ENCODE measurements at regions not wholly inside any gene's neighbourhood (a gene's known extent, or its start where the extent isn't known, plus 50 kb on each side); places are given as distances from the start of the nearest gene placed in this dataset.

DNA sequence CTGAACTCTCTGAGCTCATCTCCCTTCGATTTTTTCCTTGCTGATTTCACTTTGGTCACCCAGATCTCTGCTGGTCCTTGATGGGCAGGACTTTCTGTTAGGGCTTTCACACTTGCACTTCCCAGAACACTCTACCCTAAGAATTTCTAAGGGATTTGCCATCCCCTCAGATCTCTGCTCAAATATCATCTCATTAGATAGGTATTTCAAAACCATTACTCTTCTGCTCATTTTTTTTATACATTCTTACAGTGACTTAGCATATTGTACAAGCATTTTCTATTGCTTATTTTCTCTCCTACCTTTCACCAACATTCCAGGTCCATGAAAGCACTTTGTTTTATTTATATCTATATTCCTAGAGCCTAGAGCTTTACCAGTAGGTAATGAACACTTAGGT lies 913.3 kb downstream of the PDHA2 start:
- no peaks in the 10 kb centered on the region for H3K9me2 ChIP-seq (replicated peaks; ENCODE audit: insufficient read depth)

DNA sequence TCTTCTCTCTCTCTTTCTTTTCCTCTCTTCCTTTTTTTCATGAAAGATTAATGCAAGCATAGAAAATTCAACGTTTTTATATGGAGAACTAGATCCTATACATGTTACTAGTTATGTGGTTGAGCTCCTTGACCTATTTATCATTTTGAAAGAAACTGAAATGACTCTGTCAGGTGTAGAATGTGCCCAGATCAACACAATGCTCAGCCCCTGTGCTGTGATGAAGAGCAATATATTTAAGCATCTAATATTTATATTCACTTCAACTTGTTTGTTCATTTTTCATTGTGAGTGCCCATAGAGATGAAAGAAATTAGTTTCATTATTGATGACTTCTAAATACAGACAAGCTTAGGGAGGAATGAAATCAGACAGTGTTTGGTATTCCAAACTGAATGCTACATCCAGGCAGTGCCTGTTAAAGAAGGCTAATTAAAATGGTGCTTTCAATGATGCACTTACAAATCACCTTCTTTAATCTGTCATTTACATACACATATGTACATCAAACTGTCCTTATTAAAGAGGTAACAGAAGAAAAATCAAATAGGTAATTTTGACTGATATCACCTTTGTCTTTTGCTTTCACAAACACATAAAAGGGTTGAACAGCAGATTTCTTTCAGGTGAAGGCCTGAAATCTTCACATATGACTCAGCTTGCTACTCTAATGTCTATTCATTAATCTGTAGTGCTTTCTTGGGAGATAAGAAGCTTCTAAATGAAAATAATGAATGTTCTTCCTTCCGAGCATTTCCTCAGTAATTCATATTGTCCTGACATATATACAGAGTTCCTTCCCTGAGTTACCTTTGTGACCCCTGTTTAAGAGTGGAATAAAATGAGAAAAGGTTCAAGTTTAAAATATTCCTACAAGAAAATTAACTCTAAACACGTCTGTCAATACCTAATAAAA lies 915.9 kb downstream of the PDHA2 start:
- TF ChIP-seq, protein P1, sequence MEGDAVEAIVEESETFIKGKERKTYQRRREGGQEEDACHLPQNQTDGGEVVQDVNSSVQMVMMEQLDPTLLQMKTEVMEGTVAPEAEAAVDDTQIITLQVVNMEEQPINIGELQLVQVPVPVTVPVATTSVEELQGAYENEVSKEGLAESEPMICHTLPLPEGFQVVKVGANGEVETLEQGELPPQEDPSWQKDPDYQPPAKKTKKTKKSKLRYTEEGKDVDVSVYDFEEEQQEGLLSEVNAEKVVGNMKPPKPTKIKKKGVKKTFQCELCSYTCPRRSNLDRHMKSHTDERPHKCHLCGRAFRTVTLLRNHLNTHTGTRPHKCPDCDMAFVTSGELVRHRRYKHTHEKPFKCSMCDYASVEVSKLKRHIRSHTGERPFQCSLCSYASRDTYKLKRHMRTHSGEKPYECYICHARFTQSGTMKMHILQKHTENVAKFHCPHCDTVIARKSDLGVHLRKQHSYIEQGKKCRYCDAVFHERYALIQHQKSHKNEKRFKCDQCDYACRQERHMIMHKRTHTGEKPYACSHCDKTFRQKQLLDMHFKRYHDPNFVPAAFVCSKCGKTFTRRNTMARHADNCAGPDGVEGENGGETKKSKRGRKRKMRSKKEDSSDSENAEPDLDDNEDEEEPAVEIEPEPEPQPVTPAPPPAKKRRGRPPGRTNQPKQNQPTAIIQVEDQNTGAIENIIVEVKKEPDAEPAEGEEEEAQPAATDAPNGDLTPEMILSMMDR (IDR thresholded peaks at IDR 0.05; ENCODE audit: poor library complexity): no peak
- DNase-seq (ENCODE audit: low spot score): no peak
- Histone ChIP-seq H3K9me2 (replicated peaks; ENCODE audit: insufficient read depth) (no peaks in the 10 kb centered on the region), H3K36me3 (replicated peaks; ENCODE audit: insufficient read depth, low read depth) (no peaks in the 10 kb centered on the region), H3K79me2 (no peaks in the 10 kb centered on the region), H3K4me2 (no peak overlapping the region), H3K27ac (no peak overlapping the region), H3K27me3 (no peaks in the 10 kb centered on the region), H4K20me1 (ENCODE audit: insufficient read depth, poor library complexity, severe bottlenecking) (no peaks in the 10 kb centered on the region), H2AFZ (no peak overlapping the region), H3K4me1 (ENCODE audit: insufficient read depth) (no peaks in the 10 kb centered on the region), H3K9me3 (ENCODE audit: low read depth) (no peaks in the 10 kb centered on the region), H3K4me3 (no peak overlapping the region)
- WGBS (ENCODE audit: low lambda C conversion rate, missing lambda C conversion rate): 56% methylated on average over 3 of the region's 3 CpGs

More for the DNA sequence above, 913.3 kb downstream of the PDHA2 start:
- H3K4me2 ChIP-seq: no peak overlapping the region
- no peaks in the 10 kb centered on the region for H3K4me1 ChIP-seq (ENCODE audit: insufficient read depth)
- H3K36me3 ChIP-seq (replicated peaks; ENCODE audit: insufficient read depth, low read depth): no peaks in the 10 kb centered on the region
- TF ChIP-seq EZH2phosphoT487 (IDR thresholded peaks at IDR 0.05; ENCODE audit: low read depth, severe bottlenecking, unreplicated experiment) (no peak), EZH2 (IDR thresholded peaks at IDR 0.05; ENCODE audit: borderline replicate concordance) (no peak)
- TF ChIP-seq, protein P1 (IDR thresholded peaks at IDR 0.05; ENCODE audit: poor library complexity): no peak
- WGBS (ENCODE audit: low lambda C conversion rate, missing lambda C conversion rate): 75% methylated on average over 1 of the region's 1 CpG
- H3K4me3 ChIP-seq: no peak overlapping the region
- H2AFZ ChIP-seq: no peak overlapping the region
- H4K20me1 ChIP-seq (ENCODE audit: insufficient read depth, poor library complexity, severe bottlenecking): no peaks in the 10 kb centered on the region
- H3K79me2 ChIP-seq: no peaks in the 10 kb centered on the region
- no peaks in the 10 kb centered on the region for H3K27me3 ChIP-seq
- H3K27ac ChIP-seq: no peak overlapping the region
- H3K9me3 ChIP-seq (ENCODE audit: low read depth): no peaks in the 10 kb centered on the region
- DNase-seq (ENCODE audit: low spot score): no peak

DNA sequence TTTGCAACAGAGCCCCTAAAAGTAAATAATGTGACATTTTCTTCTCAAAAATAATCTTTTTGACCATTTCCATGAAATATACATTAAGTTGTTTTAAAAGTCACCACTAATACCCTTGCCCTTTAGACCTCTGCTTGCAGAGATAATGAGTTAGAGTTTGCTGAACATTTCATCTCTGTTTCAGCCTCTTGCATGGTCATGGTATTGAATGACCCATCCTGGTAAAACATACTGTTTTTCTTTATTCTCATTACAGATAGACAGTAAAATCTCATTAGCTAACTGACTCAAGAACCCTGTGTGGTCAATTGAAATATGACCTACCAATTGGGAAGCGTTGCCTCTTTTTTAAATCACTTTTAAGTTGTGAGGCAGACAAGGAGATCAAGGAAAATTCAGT lies 916.7 kb downstream of the PDHA2 start:
- TF ChIP-seq, protein P1 (IDR thresholded peaks at IDR 0.05; ENCODE audit: poor library complexity): no peak
- no peak for TF ChIP-seq EZH2phosphoT487 (IDR thresholded peaks at IDR 0.05; ENCODE audit: low read depth, severe bottlenecking, unreplicated experiment)
- no peak for TF ChIP-seq EZH2 (IDR thresholded peaks at IDR 0.05; ENCODE audit: borderline replicate concordance)

More for the DNA sequence above, 916.7 kb downstream of the PDHA2 start:
- no peaks in the 10 kb centered on the region for H3K4me1 ChIP-seq (ENCODE audit: insufficient read depth)
- H3K4me3 ChIP-seq: no peak overlapping the region
- no peak overlapping the region for H2AFZ ChIP-seq
- H3K9me3 ChIP-seq (ENCODE audit: low read depth): no peaks in the 10 kb centered on the region
- H3K27ac ChIP-seq: no peak overlapping the region
- no peaks in the 10 kb centered on the region for H3K79me2 ChIP-seq
- H3K36me3 ChIP-seq (replicated peaks; ENCODE audit: insufficient read depth, low read depth): no peaks in the 10 kb centered on the region
- H3K27me3 ChIP-seq: no peaks in the 10 kb centered on the region
- 73% methylated on average over 1 of the region's 1 CpG for WGBS (ENCODE audit: low lambda C conversion rate, missing lambda C conversion rate)
- no peaks in the 10 kb centered on the region for H4K20me1 ChIP-seq (ENCODE audit: insufficient read depth, poor library complexity, severe bottlenecking)
- no peak for DNase-seq (ENCODE audit: low spot score)
- no peaks in the 10 kb centered on the region for H3K9me2 ChIP-seq (replicated peaks; ENCODE audit: insufficient read depth)
- H3K4me2 ChIP-seq: no peak overlapping the region
